Activated CD4-positive, alpha-beta memory T cell treated with anti-CD3 and anti-CD28 coated beads, Interleukin-2, amount 10 ng/mL, durations not matched to agents 7 days and 5 days (primary cell): ENCODE measurements at regions not wholly inside any gene's neighbourhood (a gene's known extent, or its start where the extent isn't known, plus 50 kb on each side); places are given as distances from the start of the nearest gene placed in this dataset.

Experiments
- CTCF ChIA-PET: fragments of 350-600 bp; sonication (Branson Sonifier 250); formaldehyde crosslinking; loops from one replicate; lab custom pipeline; 2021; ENCODE audit warnings: antibody characterized with exemption, inconsistent platforms; lab: Charles Lee
- POLR2A ChIA-PET: fragments of 350-600 bp; sonication (Branson Sonifier 250); formaldehyde crosslinking; loops from one replicate; lab custom pipeline; 2021; ENCODE audit warnings: antibody characterized with exemption; lab: Charles Lee
- DNase-seq: peaks from one replicate; pipeline ENCODE4 v3.0.0-alpha.2; 2020
- H3K27ac Mint-ChIP-seq: one replicate; pipeline ENCODE4 v1.8.0; 2021; ENCODE audit warnings: mild to moderate bottlenecking, mixed read lengths
- H3K27me3 Mint-ChIP-seq: one replicate; pipeline ENCODE4 v1.8.0; 2021; ENCODE audit warnings: mixed read lengths
- H3K36me3 Mint-ChIP-seq: one replicate; pipeline ENCODE4 v1.8.0; 2021; ENCODE audit warnings: low read depth, mixed read lengths
- H3K4me1 Mint-ChIP-seq: one replicate; pipeline ENCODE4 v1.8.0; 2021; ENCODE audit warnings: mixed read lengths
- H3K4me3 Mint-ChIP-seq: one replicate; pipeline ENCODE4 v1.8.0; 2021; ENCODE audit warnings: mild to moderate bottlenecking, mixed read lengths
- H3K9me3 Mint-ChIP-seq: one replicate; pipeline ENCODE4 v1.8.0; 2021; ENCODE audit warnings: mixed read lengths

GRCh38 chr16:82425661-82426060 is 201.1 kb upstream of the CDH13 start:
- POLR2A ChIA-PET, result no interaction called here
- CTCF ChIA-PET, result no interaction called here
- DNase-seq, result no peak

GRCh38 chr16:82421851-82422250 is 204.9 kb upstream of the CDH13 start:
- Mint-ChIP-seq H3K27me3 (peaks cover 2% of the 10 kb centered on the region), H3K36me3 (no peaks in the 10 kb centered on the region), H3K4me1 (no peaks in the 10 kb centered on the region), H3K27ac (no peak overlapping the region), H3K9me3 (no peaks in the 10 kb centered on the region), H3K4me3 (no peak overlapping the region)
- CTCF ChIA-PET, result no interaction called here
- POLR2A ChIA-PET, result no interaction called here
- DNase-seq, result no peak

More at GRCh38 chr16:82425661-82426060, 201.1 kb upstream of the CDH13 start:
- peaks cover 7% of the 10 kb centered on the region for H3K27me3 Mint-ChIP-seq
- H3K27ac Mint-ChIP-seq, result no peak overlapping the region
- no peaks in the 10 kb centered on the region for H3K36me3 Mint-ChIP-seq
- no peak overlapping the region for H3K4me3 Mint-ChIP-seq
- H3K4me1 Mint-ChIP-seq, result no peaks in the 10 kb centered on the region
- H3K9me3 Mint-ChIP-seq, result no peaks in the 10 kb centered on the region

- Mint-ChIP-seq H3K27ac (no peak overlapping the region), H3K4me1 (no peaks in the 10 kb centered on the region), H3K36me3 (no peaks in the 10 kb centered on the region), H3K4me3 (no peak overlapping the region), H3K9me3 (no peaks in the 10 kb centered on the region), H3K27me3 (no peaks in the 10 kb centered on the region)
- DNase-seq, result no peak
- CTCF ChIA-PET, result no interaction called here
- POLR2A ChIA-PET, result no interaction called here
Observed at GRCh38 chr16:82419332-82419731, 207.4 kb upstream of the CDH13 start.

- H3K27me3 Mint-ChIP-seq, result no peaks in the 10 kb centered on the region
- POLR2A ChIA-PET, result no interaction called here
- CTCF ChIA-PET, result no interaction called here
Observed at GRCh38 chr16:82414476-82414875, 212.3 kb upstream of the CDH13 start.

GRCh38 chr16:82412770-82413169 is 214.0 kb upstream of the CDH13 start:
- no peak overlapping the region for H3K4me3 Mint-ChIP-seq
- no peaks in the 10 kb centered on the region for H3K36me3 Mint-ChIP-seq
- CTCF ChIA-PET, result no interaction called here
- POLR2A ChIA-PET, result no interaction called here
- DNase-seq, result no peak
- H3K27me3 Mint-ChIP-seq, result no peaks in the 10 kb centered on the region
- no peak overlapping the region for H3K27ac Mint-ChIP-seq
- H3K4me1 Mint-ChIP-seq, result no peaks in the 10 kb centered on the region
- H3K9me3 Mint-ChIP-seq, result no peaks in the 10 kb centered on the region

More at GRCh38 chr16:82414476-82414875, 212.3 kb upstream of the CDH13 start:
- Mint-ChIP-seq H3K4me1 (no peaks in the 10 kb centered on the region), H3K36me3 (no peaks in the 10 kb centered on the region), H3K9me3 (no peaks in the 10 kb centered on the region), H3K27ac (no peak overlapping the region), H3K4me3 (no peak overlapping the region)
- no peak for DNase-seq

- no peaks in the 10 kb centered on the region for H3K9me3 Mint-ChIP-seq
- no peaks in the 10 kb centered on the region for H3K4me1 Mint-ChIP-seq
- POLR2A ChIA-PET, result no interaction called here
Observed at GRCh38 chr16:82405736-82406135, 221.0 kb upstream of the CDH13 start.

GRCh38 chr16:82404586-82405315 is 222.0 kb upstream of the CDH13 start:
- no peaks in the 10 kb centered on the region for H3K9me3 Mint-ChIP-seq
- no peaks in the 10 kb centered on the region for H3K4me1 Mint-ChIP-seq
- H3K27me3 Mint-ChIP-seq, result no peaks in the 10 kb centered on the region
- DNase-seq, result no peak
- POLR2A ChIA-PET, result no interaction called here
- no peak overlapping the region for H3K4me3 Mint-ChIP-seq
- no peak overlapping the region for H3K27ac Mint-ChIP-seq
- no peaks in the 10 kb centered on the region for H3K36me3 Mint-ChIP-seq
- CTCF ChIA-PET, result no interaction called here

More at GRCh38 chr16:82405736-82406135, 221.0 kb upstream of the CDH13 start:
- Mint-ChIP-seq H3K27me3 (no peaks in the 10 kb centered on the region), H3K36me3 (no peaks in the 10 kb centered on the region), H3K4me3 (no peak overlapping the region), H3K27ac (no peak overlapping the region)
- CTCF ChIA-PET, result no interaction called here
- no peak for DNase-seq

GRCh38 chr16:82402665-82403218 is 224.0 kb upstream of the CDH13 start:
- DNase-seq, result no peak
- Mint-ChIP-seq H3K4me3 (no peak overlapping the region), H3K9me3 (no peaks in the 10 kb centered on the region), H3K36me3 (no peaks in the 10 kb centered on the region), H3K27me3 (peaks cover 4% of the 10 kb centered on the region), H3K4me1 (no peaks in the 10 kb centered on the region), H3K27ac (no peak overlapping the region)
- POLR2A ChIA-PET, result no interaction called here
- CTCF ChIA-PET, result no interaction called here

- no peaks in the 10 kb centered on the region for H3K36me3 Mint-ChIP-seq
- ChIA-PET CTCF (no interaction called here), POLR2A (no interaction called here)
- peaks cover 4% of the 10 kb centered on the region for H3K27me3 Mint-ChIP-seq
- H3K9me3 Mint-ChIP-seq, result no peaks in the 10 kb centered on the region
- H3K4me3 Mint-ChIP-seq, result no peak overlapping the region
- no peak overlapping the region for H3K27ac Mint-ChIP-seq
- no peak for DNase-seq
- H3K4me1 Mint-ChIP-seq, result no peaks in the 10 kb centered on the region
Observed at GRCh38 chr16:82400046-82400445, 226.7 kb upstream of the CDH13 start.

- Mint-ChIP-seq H3K4me3 (no peak overlapping the region), H3K27me3 (peaks cover 11% of the 10 kb centered on the region), H3K27ac (no peak overlapping the region), H3K9me3 (no peaks in the 10 kb centered on the region), H3K36me3 (no peaks in the 10 kb centered on the region), H3K4me1 (no peaks in the 10 kb centered on the region)
- POLR2A ChIA-PET, result no interaction called here
- no peak for DNase-seq
- CTCF ChIA-PET, result no interaction called here
Observed at GRCh38 chr16:82396509-82396908, 226.5 kb upstream of the MPHOSPH6 start.

- DNase-seq, result no peak
- no peak overlapping the region for H3K4me3 Mint-ChIP-seq
- H3K36me3 Mint-ChIP-seq, result no peaks in the 10 kb centered on the region
- H3K27me3 Mint-ChIP-seq, result peaks cover 11% of the 10 kb centered on the region
- ChIA-PET CTCF (no interaction called here), POLR2A (no interaction called here)
- no peaks in the 10 kb centered on the region for H3K9me3 Mint-ChIP-seq
- no peak overlapping the region for H3K27ac Mint-ChIP-seq
- no peaks in the 10 kb centered on the region for H3K4me1 Mint-ChIP-seq
Observed at GRCh38 chr16:82395212-82395611, 225.2 kb upstream of the MPHOSPH6 start.

- no peak overlapping the region for H3K4me3 Mint-ChIP-seq
- H3K4me1 Mint-ChIP-seq, result no peaks in the 10 kb centered on the region
- CTCF ChIA-PET, result no interaction called here
- H3K27me3 Mint-ChIP-seq, result peaks cover 7% of the 10 kb centered on the region
- POLR2A ChIA-PET, result no interaction called here
- H3K9me3 Mint-ChIP-seq, result no peaks in the 10 kb centered on the region
- H3K36me3 Mint-ChIP-seq, result no peaks in the 10 kb centered on the region
- H3K27ac Mint-ChIP-seq, result no peak overlapping the region
- no peak for DNase-seq
Observed at GRCh38 chr16:82391690-82392089, 221.7 kb upstream of the MPHOSPH6 start.

- ChIA-PET POLR2A (no interaction called here), CTCF (no interaction called here)
- H3K36me3 Mint-ChIP-seq, result no peaks in the 10 kb centered on the region
- no peaks in the 10 kb centered on the region for H3K9me3 Mint-ChIP-seq
- H3K4me3 Mint-ChIP-seq, result no peak overlapping the region
- H3K27ac Mint-ChIP-seq, result no peak overlapping the region
- no peaks in the 10 kb centered on the region for H3K4me1 Mint-ChIP-seq
- DNase-seq, result no peak
- H3K27me3 Mint-ChIP-seq, result peaks cover 7% of the 10 kb centered on the region
Observed at GRCh38 chr16:82389956-82390650, 220.1 kb upstream of the MPHOSPH6 start.
